ENCODE measurements at regions not wholly inside any gene's neighbourhood (a gene's known extent, or its start where the extent isn't known, plus 50 kb on each side); places are given as distances from the start of the nearest gene placed in this dataset.

DNA sequence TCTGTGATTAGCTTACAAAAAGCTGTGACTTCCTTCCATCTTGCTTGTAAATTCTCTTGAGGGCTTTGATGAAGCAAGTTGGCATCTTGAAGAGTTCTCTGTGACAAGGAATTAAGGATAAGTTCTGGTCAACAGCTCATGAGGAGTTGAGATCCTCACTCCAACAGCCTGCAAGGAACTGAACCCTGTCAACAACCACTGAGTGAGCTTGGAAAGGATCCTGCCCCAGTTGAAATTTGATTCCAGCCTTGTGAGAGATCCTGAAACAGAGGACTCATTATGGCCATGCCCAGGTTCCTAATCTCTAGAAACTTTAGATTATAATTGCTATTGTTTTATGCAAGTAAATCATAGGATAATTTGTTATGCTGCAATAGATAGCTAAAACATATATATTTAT lies 133.7 kb downstream of the PTCHD4 start:
- no peak for DNase-seq
- no peaks in the 10 kb centered on the region for H3K9me3 Mint-ChIP-seq
- no peaks in the 10 kb centered on the region for H3K36me3 Mint-ChIP-seq (ENCODE audit: low read depth)
- no peaks in the 10 kb centered on the region for H3K4me1 Mint-ChIP-seq
- no peak overlapping the region for H3K27ac Mint-ChIP-seq
- ChIA-PET POLR2A (no interaction called here), CTCF (no interaction called here)
- H3K27me3 Mint-ChIP-seq = peaks cover 5% of the 10 kb centered on the region
- no peak overlapping the region for H3K4me3 Mint-ChIP-seq

DNA sequence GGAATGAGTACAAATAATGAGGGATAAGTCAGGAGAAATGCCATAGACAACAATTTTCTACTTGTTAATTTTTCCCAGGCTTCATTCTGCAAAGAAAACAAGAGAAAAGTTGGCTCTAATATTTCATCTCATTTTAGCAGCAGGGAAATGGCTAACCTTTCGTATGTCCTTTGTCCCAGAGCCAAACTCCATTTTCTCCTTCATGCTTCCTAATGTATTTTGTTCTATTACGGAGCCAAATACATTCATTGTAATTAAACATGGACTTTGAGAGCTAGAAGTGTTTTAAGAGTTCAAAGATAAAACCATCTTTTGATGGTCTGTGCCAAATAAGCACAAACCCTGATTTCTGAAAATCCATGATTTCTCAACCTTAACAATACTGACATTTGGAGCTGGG lies 136.9 kb downstream of the PTCHD4 start:
- no peak for DNase-seq
- no peaks in the 10 kb centered on the region for H3K9me3 Mint-ChIP-seq
- POLR2A ChIA-PET = no interaction called here
- H3K36me3 Mint-ChIP-seq (ENCODE audit: low read depth) = no peaks in the 10 kb centered on the region
- H3K4me1 Mint-ChIP-seq = no peaks in the 10 kb centered on the region
- CTCF ChIA-PET = no interaction called here
- no peak overlapping the region for H3K27ac Mint-ChIP-seq
- peaks cover 2% of the 10 kb centered on the region for H3K27me3 Mint-ChIP-seq
- no peak overlapping the region for H3K4me3 Mint-ChIP-seq

- no peaks in the 10 kb centered on the region for H3K27me3 Mint-ChIP-seq
- H3K4me3 Mint-ChIP-seq = no peak overlapping the region
- no peaks in the 10 kb centered on the region for H3K4me1 Mint-ChIP-seq
- ChIA-PET POLR2A (no interaction called here), CTCF (no interaction called here)
- no peak for DNase-seq
- H3K27ac Mint-ChIP-seq = no peak overlapping the region
- H3K9me3 Mint-ChIP-seq = peaks cover 2% of the 10 kb centered on the region
- H3K36me3 Mint-ChIP-seq (ENCODE audit: low read depth) = no peaks in the 10 kb centered on the region
Measured at GRCh38 chr6:47970826-47971225, 140.2 kb downstream of the PTCHD4 start.

DNA sequence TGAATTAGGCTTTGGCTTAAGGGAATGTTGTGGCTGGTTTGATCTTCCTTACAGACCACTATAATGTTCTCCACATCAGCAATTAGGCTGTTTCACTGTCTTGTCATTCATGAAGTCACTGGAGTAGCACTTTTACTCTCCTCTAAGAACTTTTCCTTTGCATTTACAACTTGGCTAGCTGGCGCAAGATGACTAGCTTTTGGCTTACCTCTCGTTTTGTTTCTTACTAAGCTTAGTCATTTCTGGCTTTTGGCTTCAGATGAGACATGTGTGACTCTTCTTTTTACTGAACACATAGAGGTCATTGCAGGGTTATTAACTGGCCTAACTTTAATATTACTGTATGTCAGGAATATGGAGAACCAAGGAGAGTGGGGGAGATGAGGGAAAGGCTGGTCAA lies 143.2 kb downstream of the PTCHD4 start:
- POLR2A ChIA-PET = no interaction called here
- no peaks in the 10 kb centered on the region for H3K4me1 Mint-ChIP-seq
- no peak overlapping the region for H3K27ac Mint-ChIP-seq
- no peaks in the 10 kb centered on the region for H3K36me3 Mint-ChIP-seq (ENCODE audit: low read depth)
- H3K4me3 Mint-ChIP-seq = no peak overlapping the region
- H3K27me3 Mint-ChIP-seq = no peaks in the 10 kb centered on the region
- H3K9me3 Mint-ChIP-seq = peaks cover 2% of the 10 kb centered on the region
- no peak for DNase-seq
- CTCF ChIA-PET = no interaction called here

DNA sequence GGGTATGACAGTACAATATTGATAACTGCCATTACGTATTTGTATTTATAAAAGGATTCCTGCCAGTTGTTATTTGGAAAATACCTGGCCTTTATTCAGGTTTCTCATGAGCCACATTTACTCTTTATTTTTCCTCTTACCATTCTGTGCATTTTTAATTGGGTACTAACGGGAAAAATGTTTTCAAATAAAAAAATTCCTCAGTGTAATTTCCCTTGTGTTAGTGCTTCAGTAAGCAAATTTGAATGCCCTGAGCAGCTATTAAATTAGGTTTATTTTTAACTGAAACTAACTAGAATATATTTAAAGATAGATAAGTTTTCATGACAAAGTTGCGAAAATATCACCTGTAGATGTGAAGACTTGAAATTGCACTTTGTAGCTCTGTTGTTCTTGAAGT lies 146.0 kb downstream of the PTCHD4 start:
- H3K4me3 Mint-ChIP-seq = no peak overlapping the region
- H3K9me3 Mint-ChIP-seq = peaks cover 2% of the 10 kb centered on the region
- H3K36me3 Mint-ChIP-seq (ENCODE audit: low read depth) = no peaks in the 10 kb centered on the region
- CTCF ChIA-PET = no interaction called here
- no peaks in the 10 kb centered on the region for H3K4me1 Mint-ChIP-seq
- no peak for DNase-seq
- no peaks in the 10 kb centered on the region for H3K27me3 Mint-ChIP-seq
- H3K27ac Mint-ChIP-seq = no peak overlapping the region
- POLR2A ChIA-PET = no interaction called here

GRCh38 chr6:47952640-47953039 lies 158.4 kb downstream of the PTCHD4 start:
- Mint-ChIP-seq H3K4me1 (no peaks in the 10 kb centered on the region), H3K9me3 (no peaks in the 10 kb centered on the region), H3K27me3 (no peaks in the 10 kb centered on the region), H3K36me3 (ENCODE audit: low read depth) (no peaks in the 10 kb centered on the region), H3K27ac (no peak overlapping the region), H3K4me3 (no peak overlapping the region)
- POLR2A ChIA-PET = no interaction called here
- no peak for DNase-seq
- CTCF ChIA-PET = no interaction called here

DNA sequence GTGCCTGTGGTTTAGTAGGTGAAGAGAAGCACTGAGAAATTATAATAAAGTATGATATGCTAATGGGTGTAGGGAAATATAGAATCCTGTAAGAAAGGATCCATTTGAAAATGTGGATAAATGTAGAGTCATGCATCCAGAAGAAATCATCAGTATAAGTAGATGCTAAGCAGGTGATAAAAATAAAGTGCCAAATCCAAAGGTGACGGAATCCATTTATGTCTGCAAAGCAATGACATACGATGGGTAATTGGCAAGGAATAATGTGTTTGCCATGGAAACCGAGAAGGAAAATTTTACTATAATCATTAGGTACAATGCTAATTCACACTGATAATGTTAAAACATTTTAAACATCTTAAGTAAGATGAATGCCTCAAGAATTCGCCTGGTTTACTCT lies 163.0 kb downstream of the OPN5 start:
- ChIA-PET CTCF (no interaction called here), POLR2A (no interaction called here)
- H3K9me3 Mint-ChIP-seq = no peaks in the 10 kb centered on the region
- no peak overlapping the region for H3K4me3 Mint-ChIP-seq
- DNase-seq = no peak
- H3K27me3 Mint-ChIP-seq = no peaks in the 10 kb centered on the region
- H3K4me1 Mint-ChIP-seq = no peaks in the 10 kb centered on the region
- no peak overlapping the region for H3K27ac Mint-ChIP-seq
- H3K36me3 Mint-ChIP-seq (ENCODE audit: low read depth) = no peaks in the 10 kb centered on the region

GRCh38 chr6:47938405-47938804 lies 156.6 kb downstream of the OPN5 start:
- DNase-seq = no peak
- CTCF ChIA-PET = no interaction called here

GRCh38 chr6:47936820-47937219 lies 155.0 kb downstream of the OPN5 start:
- Mint-ChIP-seq H3K36me3 (ENCODE audit: low read depth) (no peaks in the 10 kb centered on the region), H3K4me3 (no peak overlapping the region), H3K9me3 (no peaks in the 10 kb centered on the region), H3K4me1 (no peaks in the 10 kb centered on the region), H3K27ac (no peak overlapping the region), H3K27me3 (peaks cover 1% of the 10 kb centered on the region)
- CTCF ChIA-PET = no interaction called here
- DNase-seq = no peak
- POLR2A ChIA-PET = no interaction called here

More at GRCh38 chr6:47938405-47938804, 156.6 kb downstream of the OPN5 start:
- H3K27ac Mint-ChIP-seq = no peak overlapping the region
- H3K36me3 Mint-ChIP-seq (ENCODE audit: low read depth) = no peaks in the 10 kb centered on the region
- H3K4me3 Mint-ChIP-seq = no peak overlapping the region
- no peaks in the 10 kb centered on the region for H3K4me1 Mint-ChIP-seq
- H3K27me3 Mint-ChIP-seq = no peaks in the 10 kb centered on the region
- POLR2A ChIA-PET = no interaction called here
- no peaks in the 10 kb centered on the region for H3K9me3 Mint-ChIP-seq

DNA sequence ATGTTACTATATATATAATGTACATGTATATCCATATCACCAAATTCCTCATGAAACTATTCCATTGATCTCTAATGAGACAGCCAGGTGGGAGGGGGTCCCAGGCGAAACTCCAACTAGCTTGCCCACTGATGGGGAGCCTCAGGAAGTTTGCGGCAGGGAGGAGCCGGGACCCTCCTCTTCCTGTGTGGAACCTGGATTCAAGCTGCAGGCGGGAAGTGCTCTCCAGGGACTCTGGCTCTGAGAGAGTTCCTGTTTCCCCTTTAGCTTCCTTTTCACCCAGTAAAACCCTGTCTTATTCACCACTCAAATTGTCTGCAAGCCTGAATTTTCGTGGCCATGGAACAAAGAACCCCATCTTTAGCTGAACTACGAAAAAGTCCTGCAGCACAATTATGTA lies 152.2 kb downstream of the OPN5 start:
- ChIA-PET CTCF (no interaction called here), POLR2A (no interaction called here)
- Mint-ChIP-seq H3K27ac (no peak overlapping the region), H3K9me3 (no peaks in the 10 kb centered on the region), H3K4me3 (no peak overlapping the region), H3K4me1 (no peaks in the 10 kb centered on the region), H3K27me3 (peaks cover 1% of the 10 kb centered on the region), H3K36me3 (ENCODE audit: low read depth) (no peaks in the 10 kb centered on the region)
- no peak for DNase-seq

- Mint-ChIP-seq H3K4me1 (no peaks in the 10 kb centered on the region), H3K9me3 (no peaks in the 10 kb centered on the region), H3K36me3 (ENCODE audit: low read depth) (no peaks in the 10 kb centered on the region), H3K4me3 (no peak overlapping the region), H3K27ac (no peak overlapping the region), H3K27me3 (peaks cover 1% of the 10 kb centered on the region)
- ChIA-PET POLR2A (no interaction called here), CTCF (no interaction called here)
- DNase-seq = no peak
Measured at GRCh38 chr6:47932575-47932974, 150.7 kb downstream of the OPN5 start.

DNA sequence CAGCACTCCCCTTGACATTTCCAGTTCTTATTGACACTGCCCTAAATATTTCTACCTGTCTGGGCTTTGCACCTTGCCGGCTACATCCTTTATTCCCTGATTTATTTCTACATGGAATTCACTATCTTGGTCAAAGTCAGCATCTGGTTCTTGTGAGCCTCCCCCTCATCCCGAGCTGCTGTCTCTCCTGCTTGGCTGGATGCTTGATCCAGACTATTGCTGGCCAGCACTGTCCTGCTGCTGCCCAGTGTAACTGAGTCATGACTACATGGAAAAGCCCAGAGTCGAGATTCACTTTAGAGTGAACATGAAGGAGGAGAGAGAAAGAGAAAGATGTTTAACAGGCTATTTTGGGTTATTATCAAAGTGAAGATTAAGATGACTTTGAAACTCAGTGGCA lies 142.2 kb downstream of the OPN5 start:
- H3K9me3 Mint-ChIP-seq = no peaks in the 10 kb centered on the region
- ChIA-PET POLR2A (no interaction called here), CTCF (no interaction called here)
- no peaks in the 10 kb centered on the region for H3K4me1 Mint-ChIP-seq
- no peaks in the 10 kb centered on the region for H3K27me3 Mint-ChIP-seq
- H3K4me3 Mint-ChIP-seq = no peak overlapping the region
- no peak overlapping the region for H3K27ac Mint-ChIP-seq
- H3K36me3 Mint-ChIP-seq (ENCODE audit: low read depth) = no peaks in the 10 kb centered on the region
- no peak for DNase-seq

DNA sequence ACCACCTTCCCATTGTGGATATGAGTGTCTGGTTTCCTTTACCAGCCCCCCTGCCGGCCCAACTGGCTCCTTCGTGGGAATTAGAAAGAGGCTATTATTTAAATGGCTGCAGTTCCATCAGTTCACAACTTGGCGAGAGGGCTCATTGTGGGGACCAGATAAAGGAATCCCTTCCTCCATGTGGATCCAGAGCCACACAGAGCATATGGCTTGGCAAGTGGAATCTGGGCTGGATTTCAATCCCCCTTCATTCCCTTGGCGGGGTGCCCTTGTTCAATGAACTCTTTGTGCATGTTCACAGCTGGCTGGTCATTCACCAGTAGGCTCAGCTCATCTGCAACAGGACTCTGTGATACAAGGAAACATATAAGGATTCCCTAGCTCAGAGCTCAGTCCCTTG lies 140.6 kb downstream of the OPN5 start:
- H3K27me3 Mint-ChIP-seq = no peaks in the 10 kb centered on the region
- H3K36me3 Mint-ChIP-seq (ENCODE audit: low read depth) = no peaks in the 10 kb centered on the region
- no peaks in the 10 kb centered on the region for H3K4me1 Mint-ChIP-seq

GRCh38 chr6:47919875-47920274 lies 138.0 kb downstream of the OPN5 start:
- DNase-seq = no peak
- H3K27me3 Mint-ChIP-seq = no peaks in the 10 kb centered on the region
- no peak overlapping the region for H3K27ac Mint-ChIP-seq
- no peaks in the 10 kb centered on the region for H3K36me3 Mint-ChIP-seq (ENCODE audit: low read depth)
- CTCF ChIA-PET = no interaction called here
- H3K4me3 Mint-ChIP-seq = no peak overlapping the region
- H3K4me1 Mint-ChIP-seq = no peaks in the 10 kb centered on the region
- no peaks in the 10 kb centered on the region for H3K9me3 Mint-ChIP-seq
- POLR2A ChIA-PET = no interaction called here

More for the DNA sequence above, 140.6 kb downstream of the OPN5 start:
- ChIA-PET POLR2A (no interaction called here), CTCF (interaction anchor here (0.7 kb wide), 1 partner anchor 307 kb away, joined by 3 read pairs; no protein-coding TSS in a partner anchor)
- H3K4me3 Mint-ChIP-seq = no peak overlapping the region
- no peak for DNase-seq
- no peak overlapping the region for H3K27ac Mint-ChIP-seq
- no peaks in the 10 kb centered on the region for H3K9me3 Mint-ChIP-seq

- DNase-seq = no peak
- Mint-ChIP-seq H3K9me3 (no peaks in the 10 kb centered on the region), H3K36me3 (ENCODE audit: low read depth) (no peaks in the 10 kb centered on the region), H3K27ac (no peak overlapping the region), H3K4me1 (no peaks in the 10 kb centered on the region), H3K27me3 (no peaks in the 10 kb centered on the region), H3K4me3 (no peak overlapping the region)
- ChIA-PET POLR2A (no interaction called here), CTCF (no interaction called here)
Measured at GRCh38 chr6:47917811-47918210, 136.0 kb downstream of the OPN5 start.
